Stimulated activated CD4-positive, alpha-beta T cell treated with anti-CD3 and anti-CD28 coated beads, Interleukin-15, amount 100 ng/mL, for 24 hours (primary cell): ENCODE measurements at regions not wholly inside any gene's neighbourhood (a gene's known extent, or its start where the extent isn't known, plus 50 kb on each side); places are given as distances from the start of the nearest gene placed in this dataset.
A peak's percentile ranks its signal among the peaks of the same experiment; 100 is the strongest.

Experiments
- DNase-seq: peaks from one replicate; pipeline ENCODE4 v3.0.0-alpha.2; 2020

- DNase-seq: peak; percentile 55
Observed at GRCh38 chr5:1666812-1667588, 132.6 kb downstream of the MRPL36 start.

DNA sequence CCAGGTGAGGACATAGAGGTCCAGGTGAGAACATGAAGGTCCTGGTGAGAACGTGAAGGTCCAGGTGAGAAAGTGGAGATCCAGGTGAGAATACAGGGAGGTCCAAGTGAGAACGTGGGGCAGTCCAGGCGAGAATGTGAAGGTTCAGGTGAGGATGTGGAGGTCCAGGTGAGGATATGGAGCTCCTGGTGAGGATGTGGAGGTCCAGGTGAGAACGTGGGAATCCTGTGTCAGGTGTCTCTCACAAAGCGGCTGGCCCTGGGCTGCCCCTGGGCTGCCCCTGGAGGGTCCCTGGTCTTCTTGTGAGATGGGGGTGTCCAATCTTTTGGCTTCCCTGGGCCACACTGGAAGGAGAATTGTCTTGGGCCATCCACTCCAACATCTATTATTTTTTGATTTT, 133.4 kb downstream of the MRPL36 start:
- DNase-seq: no peak

- DNase-seq: no peak
Observed at GRCh38 chr5:1665803-1666202, 133.8 kb downstream of the MRPL36 start.

GRCh38 chr5:1665231-1665630, 134.4 kb downstream of the MRPL36 start:
- no peak for DNase-seq

- DNase-seq: no peak
Observed at GRCh38 chr5:1663186-1663585, 136.5 kb downstream of the MRPL36 start.

GRCh38 chr5:1662559-1663085, 137.0 kb downstream of the MRPL36 start:
- DNase-seq: no peak

- no peak for DNase-seq
Observed at GRCh38 chr5:1661831-1662558, 137.6 kb downstream of the MRPL36 start.

DNA sequence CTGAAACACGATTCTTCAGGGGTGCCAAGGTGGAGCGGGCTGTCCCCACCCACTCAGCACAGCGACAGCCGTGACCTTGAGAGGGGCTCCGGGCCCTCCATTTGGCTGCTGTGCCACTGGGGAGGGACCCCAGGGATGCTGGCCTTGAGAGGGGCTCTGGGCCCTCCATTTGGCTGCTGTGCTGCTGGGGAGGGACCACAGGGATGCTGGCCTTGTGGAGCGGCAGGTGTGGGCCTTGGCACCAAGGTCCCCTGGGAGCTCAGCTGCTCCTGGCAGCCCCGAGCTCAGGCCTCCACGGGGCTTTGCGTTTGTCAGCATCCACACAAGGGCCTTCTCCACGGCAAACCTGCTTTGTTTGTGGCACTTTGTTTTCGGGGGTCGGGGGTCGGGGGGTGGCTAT, 137.6 kb upstream of the LPCAT1 start:
- no peak for DNase-seq

- no peak for DNase-seq
Observed at GRCh38 chr5:1660511-1660910, 136.8 kb upstream of the LPCAT1 start.

- no peak for DNase-seq
Observed at GRCh38 chr5:1660001-1660400, 136.2 kb upstream of the LPCAT1 start.

DNA sequence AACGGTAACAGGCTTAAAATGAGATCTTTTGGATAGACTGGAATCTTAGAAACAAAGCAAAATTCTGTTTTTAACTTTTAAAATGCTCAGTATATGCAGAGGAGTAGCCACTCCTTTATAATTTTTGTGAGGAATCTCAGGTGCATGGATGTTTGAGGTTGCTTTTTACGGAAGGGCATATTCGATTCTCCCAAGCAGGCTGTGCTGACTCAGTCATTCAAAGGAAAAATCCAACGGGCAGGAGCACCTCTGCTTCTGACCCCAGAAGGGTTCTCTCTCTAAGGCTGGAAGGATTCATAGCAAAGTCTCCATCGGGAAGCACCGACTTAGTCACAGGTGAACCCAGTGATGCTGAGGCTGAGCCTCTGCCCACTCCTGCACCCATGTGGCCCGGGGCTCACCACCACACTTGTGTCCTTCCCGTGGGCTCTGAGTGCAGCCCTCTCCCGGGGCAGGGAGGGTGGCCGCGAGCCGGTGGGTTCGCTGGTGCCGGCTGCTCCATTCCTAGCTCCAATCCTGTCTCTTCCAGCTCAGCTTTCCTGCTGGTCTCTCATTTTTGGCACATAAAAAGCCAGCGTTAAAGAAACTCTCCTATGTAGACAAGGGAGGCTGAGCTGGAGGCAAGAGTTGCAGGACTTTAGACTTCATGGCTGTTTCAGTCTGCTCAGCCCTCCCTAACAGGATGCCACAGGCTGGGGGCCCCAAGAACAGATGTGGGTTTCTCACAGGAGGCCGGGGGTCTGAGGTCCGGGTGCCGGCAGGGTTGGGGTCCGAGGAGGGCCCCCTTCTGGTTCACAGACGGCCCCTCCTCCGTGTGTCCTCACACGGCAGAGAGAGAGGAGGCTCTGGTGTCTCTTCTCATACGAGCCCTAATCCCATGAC, 135.6 kb upstream of the LPCAT1 start:
- DNase-seq: no peak

DNA sequence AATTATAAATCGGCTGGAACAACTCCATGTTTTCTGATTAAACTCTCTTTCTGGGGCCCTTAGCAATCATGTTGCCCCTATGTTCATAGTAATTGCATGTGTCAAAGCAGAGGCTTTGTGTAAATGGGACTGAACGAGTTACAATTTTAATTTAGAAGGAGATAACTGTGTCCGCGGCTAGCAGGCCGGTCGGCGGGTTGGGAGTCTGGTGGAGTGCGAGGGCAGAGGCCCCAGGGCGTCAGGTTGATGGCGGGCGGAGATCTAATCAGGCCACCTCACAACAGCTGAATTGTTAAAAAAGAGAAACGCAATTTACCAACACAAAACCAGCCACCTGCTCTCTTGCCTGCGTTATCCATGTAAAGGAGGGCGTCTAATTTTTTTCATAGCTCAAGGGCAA, 134.9 kb upstream of the LPCAT1 start:
- no peak for DNase-seq

- DNase-seq: no peak
Observed at GRCh38 chr5:1657161-1657741, 133.5 kb upstream of the LPCAT1 start.

DNA sequence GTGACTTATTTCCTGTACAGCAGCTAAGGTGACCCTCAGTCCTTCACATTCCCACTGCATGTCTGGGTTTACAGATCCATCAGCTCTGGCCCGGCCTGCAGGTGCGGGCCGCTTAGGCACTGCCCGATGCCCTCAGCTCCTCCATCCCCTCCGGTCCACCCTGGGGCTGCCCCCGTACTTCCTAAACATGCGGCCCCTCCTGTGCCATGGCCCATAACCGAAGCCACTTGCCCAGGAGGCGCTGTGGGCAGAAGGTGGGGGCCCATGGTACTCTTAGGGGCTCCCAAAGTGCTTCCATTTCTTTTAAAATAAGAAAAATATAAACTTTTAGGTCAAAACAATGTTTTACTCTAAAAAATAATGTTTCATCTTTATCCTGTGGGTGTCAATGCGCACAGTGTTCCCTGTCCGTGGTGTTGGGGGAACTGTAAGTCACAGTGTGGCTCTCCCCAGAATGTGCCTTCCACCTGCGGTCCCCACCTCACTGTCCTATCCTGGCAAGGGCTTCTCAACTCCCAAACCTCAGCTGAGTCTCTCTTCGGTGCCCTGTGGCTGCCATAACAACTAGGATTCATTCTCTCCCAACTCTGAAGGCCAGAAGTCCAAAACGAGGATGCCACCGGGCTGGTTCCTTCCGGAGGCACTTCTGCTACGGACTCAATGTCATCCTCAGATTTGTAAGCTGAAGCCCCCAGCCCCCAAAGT, 132.7 kb upstream of the LPCAT1 start:
- DNase-seq: no peak

- no peak for DNase-seq
Observed at GRCh38 chr5:1655496-1656270, 131.9 kb upstream of the LPCAT1 start.

- no peak for DNase-seq
Observed at GRCh38 chr5:1654786-1655495, 131.2 kb upstream of the LPCAT1 start.

DNA sequence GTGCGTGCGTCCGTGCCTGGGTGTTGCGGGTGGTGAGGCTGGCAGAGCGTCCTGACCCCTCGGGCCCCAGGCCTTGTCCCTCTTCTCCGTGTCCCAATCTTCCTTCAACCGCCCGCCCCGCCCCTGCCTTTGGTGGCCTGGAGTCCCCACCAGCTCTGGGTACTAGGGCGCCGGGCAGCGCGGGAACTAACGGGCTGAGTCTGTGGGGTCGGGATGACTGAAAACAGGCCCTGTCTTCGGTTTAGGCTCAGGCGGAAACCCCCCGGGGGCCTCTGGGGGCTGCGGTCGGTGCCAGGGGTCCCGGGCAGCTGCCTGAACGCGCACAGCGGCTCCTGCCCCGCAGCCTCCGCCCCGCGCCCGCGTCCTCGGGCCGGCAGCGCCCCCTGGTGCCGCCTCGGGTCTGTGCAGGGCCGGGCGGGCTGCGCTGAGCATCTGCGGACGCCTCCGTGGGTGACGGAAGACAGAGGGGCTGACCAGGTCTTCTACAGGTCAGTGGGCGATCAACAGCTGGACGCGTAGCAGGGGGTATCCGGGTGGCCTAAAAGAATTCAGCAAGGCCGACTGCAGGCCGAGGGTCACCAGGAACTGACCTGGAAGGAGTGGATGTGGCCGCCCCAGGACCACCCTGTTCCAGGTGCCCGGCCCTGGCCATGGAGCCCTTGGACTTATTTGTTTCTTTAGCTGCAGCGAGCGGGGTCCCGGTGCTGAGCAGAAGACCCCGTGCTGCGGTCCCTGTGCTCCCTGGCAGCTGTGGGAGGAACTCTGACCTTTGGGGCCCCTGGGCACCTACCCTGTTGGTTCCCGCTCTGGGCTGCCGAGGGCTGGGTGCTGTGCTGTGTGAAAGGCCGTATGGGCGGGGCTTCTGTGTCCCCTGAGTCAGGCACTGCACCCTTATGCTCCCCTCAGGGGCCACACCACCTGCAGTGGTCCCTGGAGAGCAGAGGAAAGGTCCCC, 130.2 kb upstream of the LPCAT1 start:
- DNase-seq: peak; percentile 51

DNA sequence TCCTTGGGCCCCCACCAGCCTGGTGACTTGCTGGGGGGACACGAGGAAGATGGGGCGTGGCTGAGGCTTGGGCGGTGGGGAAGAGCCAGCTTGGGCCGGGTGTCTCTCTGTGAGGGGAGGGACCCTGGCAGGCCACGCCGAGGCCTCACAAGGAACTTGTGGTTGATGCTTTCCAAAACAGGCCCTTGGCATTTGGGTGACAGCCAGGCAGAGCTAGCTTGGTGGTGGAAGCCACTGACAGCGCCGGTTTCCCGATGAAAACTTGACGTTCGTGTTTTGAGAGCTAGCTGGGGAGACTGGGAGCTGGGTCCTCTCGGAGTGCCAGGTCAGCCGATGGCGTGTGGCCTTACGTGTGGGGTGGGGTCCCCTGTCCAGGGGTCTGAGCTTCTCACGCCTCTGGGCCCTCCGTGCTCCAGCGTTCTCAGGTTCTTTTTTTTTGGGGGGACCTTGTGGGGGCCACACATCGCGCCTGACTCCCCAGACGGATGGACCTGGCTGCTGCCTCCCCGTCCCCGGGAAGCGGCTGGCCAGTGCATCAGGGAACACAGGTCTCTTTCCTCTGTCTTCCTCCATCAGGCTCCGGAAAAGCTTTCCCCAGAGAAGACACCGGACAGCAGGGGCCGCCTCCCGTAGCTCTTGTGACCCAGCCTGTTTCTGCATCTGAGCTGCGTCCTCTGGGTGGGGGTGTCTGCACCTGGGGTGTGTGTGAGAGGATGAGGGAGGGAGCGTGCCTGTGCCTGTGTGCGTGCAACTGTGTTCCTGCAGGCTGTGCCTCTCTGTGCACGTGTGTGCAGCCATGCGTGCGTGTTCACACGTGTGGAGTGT, 129.3 kb upstream of the LPCAT1 start:
- peak; percentile 31 for DNase-seq
